NCI-H2171 (cell line): ENCODE measurements at regions not wholly inside any gene's neighbourhood (a gene's known extent, or its start where the extent isn't known, plus 50 kb on each side); places are given as distances from the start of the nearest gene placed in this dataset.

ENCODE experiments used
- DNase-seq: peaks from one replicate; lab custom pipeline; 2025; lab: John Stamatoyannopoulos, UW

DNA sequence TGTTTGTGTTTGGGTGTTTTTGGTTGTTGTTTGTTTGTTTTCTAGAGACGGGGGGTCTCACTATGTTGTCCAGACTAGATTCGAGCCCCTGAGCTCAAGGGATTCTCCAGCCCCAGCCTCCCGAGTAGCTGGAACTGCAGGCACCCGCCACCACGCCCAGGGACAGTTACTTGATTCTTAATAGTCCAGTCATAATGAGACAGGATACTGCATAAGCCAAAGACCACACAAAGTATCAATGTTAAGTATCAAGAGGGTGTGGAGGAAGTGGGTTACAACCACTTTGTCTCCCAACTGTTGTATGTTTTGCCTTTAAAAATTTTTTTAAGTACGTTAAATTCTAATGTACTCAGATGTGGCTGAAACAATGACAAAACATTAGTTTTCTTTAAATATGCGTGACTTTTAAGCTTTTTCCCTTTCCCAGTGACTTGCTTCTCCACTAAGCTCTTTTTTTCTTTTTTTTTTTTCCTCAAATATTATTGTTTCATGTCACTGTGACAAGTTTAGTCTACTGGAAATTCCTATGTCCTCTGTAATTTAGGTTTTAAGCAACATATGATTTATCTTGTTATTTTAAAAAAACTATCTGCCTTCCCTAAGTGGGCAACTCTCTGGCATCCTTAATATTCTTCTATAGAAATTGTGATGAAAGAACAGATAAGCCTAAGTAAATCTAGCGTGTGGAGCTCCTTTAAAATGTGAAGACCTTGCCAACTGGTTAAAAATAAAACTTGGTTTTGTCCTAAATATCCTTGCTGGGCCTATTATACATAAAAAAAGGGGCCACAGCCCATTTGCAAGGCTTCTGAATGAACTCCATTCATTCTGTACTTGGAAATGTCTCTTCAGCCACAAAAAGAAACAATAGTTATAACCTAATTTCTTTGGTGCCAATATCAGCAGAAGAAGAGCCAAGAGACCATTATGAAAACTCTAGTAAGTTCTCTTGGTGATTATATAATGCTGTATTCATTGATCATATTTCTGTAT is 56.2 kb upstream of the DPH5 start:
- DNase-seq = no peak

DNA sequence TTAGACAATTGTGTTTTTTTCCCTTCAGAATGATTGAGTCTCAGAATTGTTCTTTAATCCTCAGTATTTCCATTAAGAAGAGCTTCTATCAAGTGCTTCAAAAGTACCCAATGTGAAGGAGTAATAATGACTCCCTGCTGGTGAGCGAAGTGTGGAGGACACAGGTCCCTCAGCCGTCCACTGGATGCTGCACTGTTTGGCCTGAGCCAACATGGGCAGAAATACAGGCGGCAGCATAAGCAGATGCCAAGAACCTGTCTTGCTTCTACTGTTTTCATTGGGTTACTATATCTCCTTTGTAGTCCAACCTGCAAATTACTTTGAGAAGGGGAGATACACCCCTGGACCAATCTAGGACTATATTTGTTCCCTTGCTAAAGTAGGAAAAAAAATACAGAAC is 55.3 kb upstream of the DPH5 start:
- no peak for DNase-seq

DNA sequence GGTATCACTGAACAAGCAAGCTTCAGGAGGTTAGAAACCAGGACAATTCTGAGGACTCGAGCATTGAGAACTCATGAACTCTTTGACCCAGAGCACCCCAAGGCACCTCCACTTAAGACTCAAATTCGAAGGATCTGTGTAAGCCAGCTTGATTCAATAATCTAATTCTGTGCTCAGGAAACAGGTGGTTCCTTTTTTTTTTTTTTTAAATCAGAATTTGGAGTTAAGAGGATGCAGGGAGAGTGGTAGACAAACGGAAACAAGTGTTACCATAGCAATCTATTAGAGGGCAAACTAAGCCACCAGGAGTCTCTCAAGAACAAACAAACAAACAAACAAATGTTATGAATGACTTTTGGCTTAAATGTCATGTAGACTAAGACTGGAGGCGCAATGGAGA is 53.8 kb upstream of the DPH5 start:
- DNase-seq = no peak

DNA sequence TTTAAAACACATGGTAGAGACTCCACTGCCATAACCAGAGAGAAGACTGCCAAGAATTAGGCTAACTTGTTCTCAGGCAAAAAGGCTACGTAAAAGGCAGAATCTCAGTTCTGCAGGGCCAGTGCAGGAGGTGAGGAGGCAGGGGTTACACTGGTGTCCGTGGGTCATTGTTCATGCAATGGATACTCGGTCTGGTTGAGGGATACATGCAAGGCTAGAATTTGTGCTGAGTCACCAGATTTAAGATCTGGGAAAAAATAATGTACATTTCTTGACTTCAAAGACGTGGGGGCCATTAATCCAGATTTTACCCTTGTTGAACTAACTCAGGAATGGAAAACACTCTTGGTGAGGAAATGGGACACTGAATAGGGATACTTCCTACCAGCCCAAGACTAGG is 52.3 kb upstream of the DPH5 start:
- DNase-seq = no peak

DNA sequence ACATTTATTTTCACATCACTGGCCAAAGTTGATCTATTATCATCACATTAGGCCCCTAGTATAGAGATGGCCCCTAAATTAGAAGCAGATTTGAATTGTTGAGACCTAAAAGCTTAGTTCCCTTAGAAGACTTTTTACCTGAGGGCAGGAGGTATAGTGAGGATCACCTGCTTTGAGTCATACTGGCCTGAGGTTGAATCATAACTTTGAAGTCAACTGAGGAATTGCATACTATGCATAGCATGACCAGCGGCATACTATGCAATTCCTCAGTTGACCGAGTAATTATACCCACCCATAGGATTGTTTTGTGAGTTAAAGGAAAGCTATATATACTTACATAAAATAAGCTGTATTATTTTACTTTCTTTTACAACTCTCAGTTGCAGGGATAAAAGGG is 50.3 kb upstream of the DPH5 start:
- no peak for DNase-seq
